Left cardiac atrium (tissue), 4 donors: ENCODE measurements at regions not wholly inside any gene's neighbourhood (a gene's known extent, or its start where the extent isn't known, plus 50 kb on each side); places are given as distances from the start of the nearest gene placed in this dataset.

Source experiments
- ATAC-seq, 2 donors: fragments of 200-7000 bp; cut with Tn5 transposase; one replicate each; pipeline ENCODE4 v1.9.1; 2020; ENCODE audit warnings: mild to moderate bottlenecking in 2 of 2, moderate library complexity in 2 of 2
- DNase-seq: peaks from one replicate; pipeline ENCODE4 v3.0.0-alpha.2; 2020
- intact Hi-C, 2 donors: fragments of 100-400 bp; cut with DNase I; formaldehyde crosslinking; loops; one replicate each; pipeline versions ENCODE4 v1.14.1 to v1.15.1; 2022 to 2023
- donor health status: DM: no; HTN: yes; CAD: no.
- donor health status: DM: no; HTN: yes; CAD: no; lungs with severe emphysema.
- donor health status: DM: yes; HTN: yes; CAD: no.
- donor health status: Dilated cardiomyopathy.

DNA sequence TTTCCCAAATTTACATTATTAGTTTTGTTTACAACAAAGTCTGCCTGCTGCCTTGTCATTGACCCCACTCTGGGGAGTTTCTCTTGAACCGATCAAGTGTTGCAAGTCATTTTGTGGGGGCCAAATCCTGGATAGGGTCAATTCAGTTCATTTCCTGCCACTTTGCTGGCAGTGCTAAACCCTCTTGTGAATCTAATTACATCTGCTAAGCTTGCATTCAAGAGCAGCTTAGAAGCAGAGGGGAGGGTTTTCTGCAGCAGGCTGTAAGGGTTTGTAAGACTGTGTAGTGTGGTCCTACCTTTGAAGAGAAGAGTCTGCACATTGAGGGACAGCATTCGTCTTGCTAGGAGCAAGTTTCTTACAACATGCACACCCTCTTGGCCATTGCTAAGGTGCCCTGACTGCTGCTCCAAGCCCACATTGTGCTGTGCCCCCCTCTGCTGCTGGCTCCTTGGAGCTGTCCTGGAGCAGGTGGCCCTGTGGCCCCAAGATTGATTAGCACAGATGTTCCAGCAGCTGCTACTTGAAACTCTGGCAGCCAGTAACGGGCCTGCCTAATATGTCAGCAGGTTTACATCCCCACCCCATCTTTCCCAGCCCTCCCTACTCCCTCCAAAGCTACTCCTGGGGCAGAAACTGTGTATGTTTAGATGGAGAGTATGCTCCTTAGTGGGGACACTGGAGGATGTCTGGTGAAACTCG, 174.5 kb upstream of the USP9Y start:
- ATAC-seq (no peak), DNase-seq (no peak)
- intact Hi-C loops, result no loop called here

DNA sequence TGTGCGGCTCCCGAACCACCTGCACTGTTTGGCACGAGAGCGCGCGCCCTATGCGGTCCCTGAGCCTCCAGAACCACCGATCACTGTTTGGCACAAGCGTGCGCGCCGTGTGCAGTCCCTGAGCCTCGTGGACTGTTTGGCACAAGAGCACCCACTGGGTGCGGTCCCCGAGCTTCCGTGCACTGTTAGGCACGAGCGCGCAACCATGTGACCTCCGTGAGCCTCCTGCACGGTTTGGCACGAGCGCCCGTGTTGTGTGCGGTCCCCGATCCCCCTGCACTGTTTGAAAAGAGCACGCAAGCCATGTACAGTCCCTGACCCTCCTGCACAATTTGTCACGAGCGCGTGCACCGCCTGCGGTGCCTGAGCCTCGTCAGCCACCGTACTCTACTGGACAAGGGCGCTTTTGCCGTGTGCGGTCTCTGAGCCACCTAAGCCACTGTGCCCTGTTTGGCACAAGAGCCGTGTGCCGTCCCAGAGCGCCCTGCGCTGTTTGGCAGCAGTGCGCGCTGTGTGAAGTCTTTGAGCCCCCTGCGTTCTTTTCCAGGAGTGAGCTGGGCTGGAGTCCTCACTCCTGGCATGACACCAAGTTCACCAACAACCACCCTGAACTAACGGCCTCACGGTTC, 163.7 kb upstream of the USP9Y start:
- DNase-seq (no peak), ATAC-seq (no peak)
- intact Hi-C loops, result no loop called here

DNA sequence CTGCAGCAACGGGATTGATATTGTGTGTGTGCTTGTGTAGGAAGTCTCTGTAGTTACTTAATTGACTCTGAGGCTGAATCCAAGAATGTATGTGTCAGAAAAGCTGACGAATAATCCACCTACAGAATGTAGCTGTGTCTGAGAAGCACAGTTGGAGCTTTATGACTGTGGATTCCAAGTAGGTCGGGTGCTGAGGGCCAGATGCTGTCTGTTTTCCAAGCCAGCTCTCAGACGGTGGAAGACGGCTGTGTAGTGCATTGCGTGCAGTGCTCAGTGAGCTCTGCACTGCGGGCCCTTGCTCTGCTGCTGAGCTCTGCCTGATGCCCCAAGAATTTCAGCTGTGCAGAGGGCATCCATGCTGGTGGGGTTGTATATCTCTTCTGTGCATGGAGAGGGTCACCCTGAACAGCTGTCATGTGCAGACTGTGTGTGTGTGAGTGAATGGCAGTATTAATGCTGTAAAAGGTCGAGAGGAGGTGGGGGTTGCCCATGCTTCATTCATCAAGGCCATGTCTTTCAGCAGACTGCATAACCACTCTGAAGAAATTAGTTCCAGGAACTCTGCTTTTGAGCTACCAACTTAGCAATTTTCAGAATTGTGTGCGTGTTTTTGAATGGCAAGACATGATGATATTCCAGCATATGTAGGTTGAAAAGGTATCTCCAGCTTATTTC, 154.1 kb upstream of the USP9Y start:
- intact Hi-C loops, result no loop called here
- DNase-seq (no peak), ATAC-seq (no peak)

GRCh38 chrY:12552471-12553283, 148.4 kb upstream of the USP9Y start:
- no peak for ATAC-seq
- no peak for DNase-seq
- intact Hi-C loops, result no loop called here

DNA sequence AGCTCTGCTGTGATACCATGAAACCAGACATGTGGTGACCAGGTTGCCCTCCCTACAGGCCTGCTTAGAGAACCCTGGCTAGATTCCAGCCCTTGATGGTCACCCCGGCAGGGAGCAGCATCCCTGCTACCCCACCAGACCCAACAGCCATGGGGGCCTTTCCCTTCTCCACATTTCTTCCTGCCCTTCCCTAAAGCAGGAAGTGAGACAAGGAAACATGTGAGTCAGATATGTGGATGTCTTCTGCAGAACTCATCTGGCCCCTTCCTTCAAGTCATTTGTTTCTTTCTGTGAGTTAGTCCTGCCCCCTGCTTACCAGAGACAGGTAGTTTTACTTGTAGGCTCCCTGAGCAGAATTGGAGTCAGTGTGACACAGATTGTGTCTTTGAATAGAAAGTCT, 147.1 kb upstream of the USP9Y start:
- ATAC-seq (no peak), DNase-seq (no peak)
- intact Hi-C loops, result no loop called here

GRCh38 chrY:12555005-12555404, 146.0 kb upstream of the USP9Y start:
- DNase-seq, result no peak
- intact Hi-C loops, result no loop called here
- ATAC-seq, result no peak

GRCh38 chrY:12559007-12559406, 142.0 kb upstream of the USP9Y start:
- ATAC-seq, result no peak
- intact Hi-C loops, result no loop called here
- DNase-seq, result no peak

DNA sequence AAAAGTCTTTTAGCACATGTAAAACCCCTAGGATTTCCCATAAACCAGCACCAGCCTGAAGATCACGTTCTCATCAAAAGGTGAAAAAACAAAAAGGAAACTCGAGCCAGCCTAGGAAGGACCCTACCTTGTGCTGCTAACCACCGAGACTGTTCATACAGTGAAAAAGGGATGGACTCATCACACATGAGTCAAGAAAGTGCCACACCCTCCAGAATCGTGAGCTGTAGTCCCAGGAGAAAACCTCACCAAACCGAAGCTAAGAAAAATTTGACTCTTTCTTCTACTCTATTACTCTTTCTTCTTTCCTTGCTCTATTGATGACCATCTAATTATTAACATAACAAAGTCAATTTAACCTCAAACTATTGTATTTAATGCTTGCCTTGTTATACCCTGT, 124.8 kb upstream of the USP9Y start:
- no peak for DNase-seq
- no peak for ATAC-seq
- intact Hi-C loops, result no loop called here

DNA sequence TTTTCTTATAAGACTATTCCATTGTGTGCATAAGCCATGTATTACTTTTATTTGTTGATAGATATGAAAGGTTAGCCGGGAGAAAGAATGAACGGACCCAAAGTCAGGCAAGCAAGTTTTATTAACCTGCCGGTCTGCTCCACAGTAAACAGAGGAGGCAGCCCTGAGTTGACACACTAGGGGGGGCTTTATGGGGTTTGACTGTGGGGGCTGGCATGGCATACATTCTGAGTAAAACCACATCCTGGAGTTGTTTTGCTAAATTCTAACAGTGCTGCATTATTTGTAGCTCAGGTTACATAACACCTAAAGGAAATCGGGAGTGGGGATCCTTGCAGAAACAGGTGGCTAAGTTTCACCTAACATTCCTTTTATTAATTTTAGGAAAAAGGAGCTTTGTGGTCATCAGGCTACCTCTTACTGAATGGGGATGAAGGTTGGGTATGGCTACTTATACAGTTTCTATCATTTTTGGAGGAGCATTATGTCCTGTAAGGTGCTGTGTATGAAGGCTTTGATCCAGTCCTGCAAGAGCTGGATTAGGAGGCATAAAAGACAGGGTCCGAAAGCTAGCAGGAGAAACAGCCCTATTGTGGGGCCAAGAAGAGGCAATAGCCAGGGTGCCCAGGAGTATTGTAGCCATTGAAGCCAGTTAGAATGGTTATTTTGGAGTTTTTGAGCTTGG, 107.4 kb upstream of the USP9Y start:
- DNase-seq, result no peak
- intact Hi-C loops, result no loop called here
- ATAC-seq, result no peak

- DNase-seq (no peak), ATAC-seq (no peak)
- intact Hi-C loops, result no loop called here
Measured at GRCh38 chrY:12598783-12599182, 102.2 kb upstream of the USP9Y start.

DNA sequence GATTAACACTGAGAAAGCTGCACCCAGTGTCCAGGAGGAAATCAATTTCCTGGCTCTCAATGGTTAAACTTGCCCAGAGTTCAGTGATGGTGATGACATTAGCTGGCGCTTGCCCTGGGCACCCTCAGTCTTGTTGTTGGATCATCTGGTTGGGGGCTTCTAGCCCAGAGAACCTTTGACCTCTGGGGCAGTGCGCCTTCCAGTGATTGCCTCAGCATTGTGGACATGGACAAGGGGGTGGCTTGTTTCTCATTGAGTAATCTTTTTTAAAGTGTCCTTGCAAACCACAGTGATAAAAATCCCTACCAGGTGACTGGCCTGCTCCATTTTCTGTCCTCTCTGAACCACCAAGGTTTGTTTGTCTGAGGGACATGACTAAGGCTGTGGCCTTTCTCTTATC, 95.6 kb upstream of the USP9Y start:
- intact Hi-C loops, result no loop called here
- DNase-seq (no peak), ATAC-seq (no peak)

DNA sequence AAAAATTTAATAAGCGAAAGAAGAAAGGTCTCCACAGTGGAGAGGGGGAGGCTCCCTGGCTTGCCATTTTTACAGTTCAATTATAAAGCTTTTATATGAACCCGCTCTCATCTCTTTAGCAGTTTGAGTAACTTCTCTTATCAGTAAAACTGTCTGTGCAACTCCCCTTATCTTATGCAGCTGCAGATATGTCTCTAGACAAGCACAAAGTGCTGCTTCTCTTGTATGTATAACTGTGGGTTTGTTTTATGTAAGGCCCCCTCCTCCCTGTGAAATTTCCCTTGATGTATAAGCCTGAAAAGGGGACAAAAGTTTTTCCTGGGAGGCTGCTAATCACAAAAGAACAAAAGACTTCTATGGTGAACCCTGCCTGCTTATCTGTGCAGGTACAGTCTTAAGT, 90.2 kb upstream of the USP9Y start:
- ATAC-seq (no peak), DNase-seq (no peak)
- intact Hi-C loops, result no loop called here

- ATAC-seq (peak in 1 of 2 donors; percentile 43), DNase-seq (no peak)
- intact Hi-C loops, result no loop called here
Measured at GRCh38 chrY:12615733-12616446, 85.1 kb upstream of the USP9Y start.

- ATAC-seq (peak in 1 of 2 donors; percentile 63), DNase-seq (no peak)
- intact Hi-C loops, result no loop called here
Measured at GRCh38 chrY:12621454-12622081, 79.5 kb upstream of the USP9Y start.

- no peak for ATAC-seq
- no peak for DNase-seq
- intact Hi-C loops, result no loop called here
Measured at GRCh38 chrY:12623204-12623603, 77.8 kb upstream of the USP9Y start.

- intact Hi-C loops, result no loop called here
- ATAC-seq (peak in 1 of 2 donors; percentile 44), DNase-seq (no peak)
Measured at GRCh38 chrY:12642986-12643385, 58.0 kb upstream of the USP9Y start.

GRCh38 chrY:12643693-12644348, 57.2 kb upstream of the USP9Y start:
- DNase-seq, result no peak
- ATAC-seq, result no peak
- intact Hi-C loops, result no loop called here

GRCh38 chrY:12651095-12651494, 49.9 kb upstream of the USP9Y start:
- ATAC-seq (no peak), DNase-seq (no peak)
- intact Hi-C loops, result no loop called here
